ENCODE measurements at regions not wholly inside any gene's neighbourhood (a gene's known extent, or its start where the extent isn't known, plus 50 kb on each side); places are given as distances from the start of the nearest gene placed in this dataset.

- Histone ChIP-seq H3F3A (ENCODE audit: low read depth) (no peaks in the 10 kb centered on the region), H2AFZ (ENCODE audit: low read length) (no peak overlapping the region), H3K9me3 (ENCODE audit: insufficient read depth, low read depth, low read length) (peaks cover 14% of the 10 kb centered on the region; the same call in 1 of the 2 replicates), H3K36me3 (ENCODE audit: insufficient read depth, low read length) (no peaks in the 10 kb centered on the region), H3K79me2 (ENCODE audit: insufficient read depth, low read length) (no peaks in the 10 kb centered on the region), H3K9me2 (replicated peaks; ENCODE audit: low read depth, low read length) (no peaks in the 10 kb centered on the region), H4K20me1 (ENCODE audit: insufficient read depth, low read length, poor library complexity, severe bottlenecking) (no peaks in the 10 kb centered on the region), H3K4me3 (ENCODE audit: low read length, poor library complexity, severe bottlenecking) (no peak overlapping the region), H3K4me1 (ENCODE audit: insufficient read depth, low read length, poor library complexity, severe bottlenecking) (no peaks in the 10 kb centered on the region), H3K27me3 (ENCODE audit: insufficient read depth, low read length, poor library complexity, severe bottlenecking) (no peaks in the 10 kb centered on the region), H3K9ac (ENCODE audit: low read depth, low read length, poor library complexity, severe bottlenecking) (no peak overlapping the region), H3K4me2 (ENCODE audit: low read depth, low read length, poor library complexity, severe bottlenecking) (no peak overlapping the region)
- TF ChIP-seq CTCF (conservative IDR thresholded peaks at IDR 0.05; ENCODE audit: low read length) = no peak
- no peak for TF ChIP-seq EZH2phosphoT487 (IDR thresholded peaks at IDR 0.05; ENCODE audit: borderline replicate concordance)
Observed at GRCh38 chr3:494190-494589, 297.6 kb downstream of the CHL1 start.

GRCh38 chr3:498487-498886, 301.9 kb downstream of the CHL1 start:
- H3K4me2 ChIP-seq (ENCODE audit: low read depth, low read length, poor library complexity, severe bottlenecking) = no peak overlapping the region
- H3F3A ChIP-seq (ENCODE audit: low read depth) = no peaks in the 10 kb centered on the region
- no peaks in the 10 kb centered on the region for H3K4me1 ChIP-seq (ENCODE audit: insufficient read depth, low read length, poor library complexity, severe bottlenecking)
- H3K4me3 ChIP-seq (ENCODE audit: low read length, poor library complexity, severe bottlenecking) = no peak overlapping the region
- no peaks in the 10 kb centered on the region for H3K36me3 ChIP-seq (ENCODE audit: insufficient read depth, low read length)
- H3K79me2 ChIP-seq (ENCODE audit: insufficient read depth, low read length) = no peaks in the 10 kb centered on the region
- H3K9me2 ChIP-seq (replicated peaks; ENCODE audit: low read depth, low read length) = no peaks in the 10 kb centered on the region
- no peak overlapping the region for H3K9ac ChIP-seq (ENCODE audit: low read depth, low read length, poor library complexity, severe bottlenecking)
- no peaks in the 10 kb centered on the region for H3K27me3 ChIP-seq (ENCODE audit: insufficient read depth, low read length, poor library complexity, severe bottlenecking)
- TF ChIP-seq EZH2phosphoT487 (IDR thresholded peaks at IDR 0.05; ENCODE audit: borderline replicate concordance) = no peak
- no peak for TF ChIP-seq CTCF (conservative IDR thresholded peaks at IDR 0.05; ENCODE audit: low read length)
- H2AFZ ChIP-seq (ENCODE audit: low read length) = no peak overlapping the region
- H4K20me1 ChIP-seq (ENCODE audit: insufficient read depth, low read length, poor library complexity, severe bottlenecking) = no peaks in the 10 kb centered on the region
- peaks cover 14% of the 10 kb centered on the region; the same call in 1 of the 2 replicates for H3K9me3 ChIP-seq (ENCODE audit: insufficient read depth, low read depth, low read length)

GRCh38 chr3:499001-499761, 302.6 kb downstream of the CHL1 start:
- H3K9me2 ChIP-seq (replicated peaks; ENCODE audit: low read depth, low read length) = no peaks in the 10 kb centered on the region
- H3F3A ChIP-seq (ENCODE audit: low read depth) = no peaks in the 10 kb centered on the region
- H3K4me1 ChIP-seq (ENCODE audit: insufficient read depth, low read length, poor library complexity, severe bottlenecking) = no peaks in the 10 kb centered on the region
- H3K4me2 ChIP-seq (ENCODE audit: low read depth, low read length, poor library complexity, severe bottlenecking) = no peak overlapping the region
- H3K79me2 ChIP-seq (ENCODE audit: insufficient read depth, low read length) = no peaks in the 10 kb centered on the region
- H3K4me3 ChIP-seq (ENCODE audit: low read length, poor library complexity, severe bottlenecking) = no peak overlapping the region
- no peak overlapping the region for H2AFZ ChIP-seq (ENCODE audit: low read length)
- H4K20me1 ChIP-seq (ENCODE audit: insufficient read depth, low read length, poor library complexity, severe bottlenecking) = no peaks in the 10 kb centered on the region
- H3K9ac ChIP-seq (ENCODE audit: low read depth, low read length, poor library complexity, severe bottlenecking) = no peak overlapping the region
- TF ChIP-seq CTCF (conservative IDR thresholded peaks at IDR 0.05; ENCODE audit: low read length) (no peak), EZH2phosphoT487 (IDR thresholded peaks at IDR 0.05; ENCODE audit: borderline replicate concordance) (no peak)
- H3K27me3 ChIP-seq (ENCODE audit: insufficient read depth, low read length, poor library complexity, severe bottlenecking) = no peaks in the 10 kb centered on the region
- no peaks in the 10 kb centered on the region for H3K36me3 ChIP-seq (ENCODE audit: insufficient read depth, low read length)
- H3K9me3 ChIP-seq (ENCODE audit: insufficient read depth, low read depth, low read length) = peaks cover 14% of the 10 kb centered on the region; the same call in 1 of the 2 replicates

Data from Loucy (cell line).